Stimulated activated CD4-positive, alpha-beta T cell treated with anti-CD3 and anti-CD28 coated beads, Interleukin-1b, Interleukin-23, amount 100 ng/mL, for 4 hours (primary cell): ENCODE measurements at regions not wholly inside any gene's neighbourhood (a gene's known extent, or its start where the extent isn't known, plus 50 kb on each side); places are given as distances from the start of the nearest gene placed in this dataset.

Source experiments
- DNase-seq, 2 donors: peaks; one replicate each; pipeline ENCODE4 v3.0.0-alpha.2; 2020; ENCODE audit warnings: low read depth in 2 of 2

GRCh38 chr1:5750186-5751162 is 241.8 kb downstream of the NPHP4 start:
- no peak for DNase-seq

GRCh38 chr1:5748286-5749225 is 243.7 kb downstream of the NPHP4 start:
- no peak for DNase-seq

- no peak for DNase-seq
Measured at GRCh38 chr1:5747426-5748285, 244.6 kb downstream of the NPHP4 start.

DNA sequence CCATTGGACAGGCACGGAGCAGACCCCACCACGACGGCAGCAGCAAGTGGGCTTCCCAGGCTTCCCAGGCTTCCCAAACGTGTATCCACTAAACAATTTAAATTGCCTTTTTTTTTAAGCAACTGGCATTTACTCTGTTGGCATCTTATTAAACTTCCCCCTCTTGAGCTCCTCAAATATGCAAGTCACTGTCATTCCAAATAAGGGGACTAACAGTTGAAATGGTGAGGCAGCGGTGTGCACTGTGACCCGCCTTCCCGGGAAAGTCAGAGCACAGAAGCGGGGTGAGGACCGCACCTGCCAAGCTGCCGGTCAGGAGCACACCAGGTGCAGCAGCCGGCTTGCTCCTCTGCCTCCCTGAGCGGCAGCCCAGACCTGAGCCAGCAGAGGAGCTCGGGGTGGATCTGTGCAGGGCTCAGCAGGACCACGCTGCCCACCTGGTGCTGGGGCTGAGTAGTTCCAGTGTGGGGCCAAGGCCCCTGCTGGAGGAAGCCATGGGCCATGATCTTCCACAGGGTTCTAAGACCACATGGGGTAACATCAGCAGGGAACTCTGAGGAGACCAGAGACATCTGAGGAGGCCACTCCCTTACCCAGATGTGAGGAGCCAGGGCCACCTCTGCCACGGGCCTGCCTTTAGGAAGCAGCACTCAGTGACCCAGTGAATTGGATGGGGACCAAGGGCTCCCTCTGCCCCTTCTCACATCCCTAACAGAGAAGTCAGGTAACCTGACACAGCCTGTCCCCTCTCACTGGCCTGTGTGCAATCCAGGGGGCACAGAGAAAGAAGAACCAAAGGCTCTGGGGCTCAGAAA is 245.4 kb downstream of the NPHP4 start:
- no peak for DNase-seq

DNA sequence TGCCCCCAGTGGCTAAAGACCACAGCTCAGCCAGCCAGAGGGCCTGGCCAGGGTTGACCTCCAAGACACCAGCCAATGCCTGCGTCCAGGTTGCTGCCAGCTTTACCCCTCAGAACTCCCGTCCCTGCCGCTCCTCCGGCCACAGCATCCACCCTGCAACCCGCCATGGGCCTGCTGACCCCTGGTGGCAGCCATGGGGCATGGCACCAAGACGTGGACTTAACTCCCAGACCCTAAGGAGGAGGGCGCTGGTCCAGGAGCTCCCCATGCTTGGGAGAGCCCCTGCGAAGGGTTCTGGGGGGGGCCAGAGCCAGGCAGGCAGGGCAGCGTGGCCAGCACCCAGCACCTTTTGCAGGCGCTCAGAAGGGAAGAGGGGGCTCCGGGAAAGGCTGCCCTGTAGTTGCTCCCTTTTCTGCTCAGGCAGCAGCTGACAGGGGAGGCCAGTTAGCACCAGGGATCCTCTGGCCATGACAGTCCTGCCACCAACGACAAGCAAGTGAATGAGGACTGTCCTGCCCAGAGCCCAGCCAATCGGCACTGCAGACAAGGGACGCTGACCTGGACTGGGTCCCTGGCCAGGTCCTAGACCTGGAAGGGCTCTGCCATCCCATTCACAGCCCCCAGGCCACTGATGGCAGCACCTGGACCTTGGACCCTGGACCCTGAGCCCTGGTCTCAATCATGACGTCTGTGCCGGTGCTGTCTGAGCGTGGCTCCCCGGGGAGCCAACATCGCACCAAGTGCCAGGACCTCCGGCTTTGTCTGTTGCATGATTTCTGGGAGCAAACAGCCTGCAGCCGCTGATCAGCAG is 246.2 kb downstream of the NPHP4 start:
- DNase-seq, result peak; percentile 23 to 47

- no peak for DNase-seq
Measured at GRCh38 chr1:5744911-5745799, 247.1 kb downstream of the NPHP4 start.

- no peak for DNase-seq
Measured at GRCh38 chr1:5744341-5744740, 247.9 kb downstream of the NPHP4 start.

DNA sequence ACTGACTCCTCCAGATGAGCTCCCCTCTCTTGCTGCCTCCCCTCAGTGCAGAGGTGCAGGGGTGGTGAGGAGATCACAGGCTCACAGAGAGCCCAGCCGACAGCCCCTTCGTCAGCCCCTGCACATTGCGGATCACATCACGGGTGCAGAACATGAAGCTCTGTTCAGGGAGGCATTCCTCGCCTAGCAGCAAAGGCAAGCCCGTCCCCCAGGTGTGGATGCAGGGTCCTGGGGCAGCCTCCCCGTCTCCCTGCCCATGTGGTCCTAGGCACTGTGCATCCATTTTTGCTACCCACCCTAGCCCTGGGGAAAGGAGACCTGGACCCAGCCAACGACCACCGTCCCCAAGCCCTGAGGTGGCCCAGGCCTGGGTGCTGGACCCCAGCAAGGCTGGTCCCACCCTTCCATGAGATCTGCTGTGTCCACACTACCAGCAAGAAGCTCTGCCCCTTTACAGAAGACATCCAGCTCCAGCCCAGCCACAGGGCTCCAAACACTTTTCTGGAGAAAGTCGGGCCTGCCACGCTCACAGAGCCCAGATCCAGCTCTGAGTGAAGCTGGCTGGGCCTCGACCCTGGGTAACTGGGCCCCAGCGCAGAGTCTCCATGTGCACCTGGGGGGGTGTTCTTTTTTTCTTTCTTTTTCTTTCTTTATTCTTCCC is 248.7 kb downstream of the NPHP4 start:
- no peak for DNase-seq

DNA sequence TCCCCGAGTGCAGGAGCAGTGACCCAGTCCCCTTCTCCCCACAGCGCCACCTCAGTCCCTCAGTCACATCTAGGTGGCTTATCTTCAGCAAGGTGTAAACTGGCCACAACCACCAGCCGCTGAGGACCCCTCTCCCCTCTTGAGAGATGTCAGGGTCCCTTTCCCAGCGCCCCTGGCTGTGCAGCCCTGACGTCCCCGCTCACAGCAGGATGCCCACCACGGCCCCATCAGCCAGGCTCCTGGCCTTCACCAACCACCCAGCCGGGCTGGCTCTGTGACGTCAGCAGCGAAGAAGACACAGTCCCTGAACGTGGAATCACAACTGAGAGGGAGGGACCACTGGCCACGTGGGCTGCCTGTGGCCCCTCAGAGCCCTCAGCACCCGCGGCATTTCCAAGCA is 249.4 kb downstream of the NPHP4 start:
- no peak for DNase-seq

DNA sequence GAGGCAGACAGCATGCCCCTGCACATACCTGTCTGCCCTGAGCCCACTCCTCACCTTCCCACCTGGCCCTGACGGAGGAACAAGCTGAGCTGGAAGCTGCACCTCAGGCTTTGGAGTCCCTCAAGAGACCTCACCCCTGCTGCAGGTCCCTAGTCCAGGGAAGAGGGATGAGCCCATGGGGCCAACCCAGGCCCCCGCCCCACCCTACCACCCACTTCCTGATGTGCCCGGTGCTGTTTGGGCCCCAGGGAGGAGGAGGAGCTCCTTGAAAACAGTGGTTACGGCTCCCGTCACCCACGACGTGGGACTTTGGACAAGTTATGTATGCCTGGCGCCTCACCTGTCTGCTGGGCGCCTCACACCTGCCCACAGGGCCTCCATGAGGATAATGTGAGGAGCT is 250.2 kb downstream of the NPHP4 start:
- DNase-seq, result no peak

GRCh38 chr1:5740865-5741860 is 251.1 kb downstream of the NPHP4 start:
- no peak for DNase-seq

DNA sequence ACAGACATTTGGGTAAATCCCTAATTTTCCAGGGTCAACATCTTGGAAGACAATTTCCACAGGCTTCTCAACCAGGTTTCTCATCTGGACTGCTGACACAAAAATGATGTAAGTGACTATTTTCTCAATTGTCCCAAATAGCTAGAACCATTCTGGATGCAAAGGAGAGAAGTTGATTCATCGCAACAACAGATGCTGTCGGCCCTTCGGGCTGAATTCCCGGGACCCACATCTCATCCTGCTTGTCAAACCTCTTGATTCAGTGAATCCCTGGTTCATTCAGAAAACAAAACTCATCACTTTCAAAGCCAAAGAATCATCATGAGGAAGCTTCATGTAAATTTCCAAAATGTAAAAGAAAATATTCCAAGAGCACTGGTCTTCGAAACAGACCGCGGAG is 251.8 kb downstream of the NPHP4 start:
- DNase-seq, result no peak

DNA sequence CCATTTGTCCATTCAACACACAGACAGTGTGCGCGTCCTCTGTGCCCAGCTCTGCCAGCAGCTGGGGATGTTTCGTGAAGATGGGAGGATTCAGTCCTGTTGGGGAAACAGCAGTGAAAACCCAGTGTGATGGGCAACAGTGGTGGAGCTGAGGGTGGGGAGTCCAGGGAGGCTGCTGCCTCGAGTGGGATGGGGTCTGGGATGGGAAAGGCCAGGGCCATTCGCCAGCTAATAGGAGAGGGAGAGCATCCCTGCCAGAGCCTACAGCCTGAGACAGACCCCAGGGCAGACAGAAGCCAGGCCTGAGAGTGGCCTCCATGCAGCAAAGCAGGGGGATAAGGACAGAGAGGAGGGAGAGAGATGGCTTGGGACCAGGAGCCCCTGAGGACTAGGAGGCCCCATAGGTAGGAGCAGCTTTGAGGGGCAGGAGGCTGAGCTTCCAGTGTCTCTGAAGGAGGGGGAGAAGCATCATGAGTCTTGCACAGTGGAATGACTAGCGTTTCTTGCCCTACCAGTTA is 252.6 kb downstream of the NPHP4 start:
- no peak for DNase-seq

- no peak for DNase-seq
Measured at GRCh38 chr1:5738911-5739462, 253.2 kb downstream of the NPHP4 start.

- no peak for DNase-seq
Measured at GRCh38 chr1:5737081-5737480, 255.1 kb downstream of the NPHP4 start.

GRCh38 chr1:5734996-5735395 is 257.2 kb downstream of the NPHP4 start:
- DNase-seq, result no peak
